Neural crest cell (in vitro differentiated cells): ENCODE measurements at regions not wholly inside any gene's neighbourhood (a gene's known extent, or its start where the extent isn't known, plus 50 kb on each side); places are given as distances from the start of the nearest gene placed in this dataset.

Experiments used
- DNase-seq: peaks from one replicate; pipeline ENCODE4 v3.0.0; 2021; ENCODE audit warnings: low read depth, mixed read lengths, low spot score
- H3K27ac Mint-ChIP-seq: one replicate; pipeline ENCODE4 v1.8.0; 2021; ENCODE audit warnings: mild to moderate bottlenecking, mixed read lengths; ENCODE audit not compliant: unreplicated experiment
- H3K27me3 Mint-ChIP-seq: 2 replicates; pipeline ENCODE4 v1.8.0; 2021; ENCODE audit warnings: low read depth, mild to moderate bottlenecking, mixed read lengths
- H3K36me3 Mint-ChIP-seq: 2 replicates; pipeline ENCODE4 v1.8.0; 2021; ENCODE audit warnings: low read depth, mild to moderate bottlenecking, mixed read lengths
- H3K4me1 Mint-ChIP-seq: 2 replicates; pipeline ENCODE4 v1.8.0; 2021; ENCODE audit warnings: mixed read lengths
- H3K4me3 Mint-ChIP-seq: one replicate; pipeline ENCODE4 v1.8.0; 2021; ENCODE audit warnings: mild to moderate bottlenecking, mixed read lengths
- H3K9me3 Mint-ChIP-seq: 2 replicates; pipeline ENCODE4 v1.8.0; 2021; ENCODE audit warnings: mixed read lengths
- TF ChIP-seq, protein P1 (sequence below): fragments of 200-600 bp; sonication (generic); conservative IDR thresholded peaks from 2 replicates; pipeline ENCODE4 v1.5.0; 2021; ENCODE audit warnings: antibody characterized with exemption, mild to moderate bottlenecking

DNA sequence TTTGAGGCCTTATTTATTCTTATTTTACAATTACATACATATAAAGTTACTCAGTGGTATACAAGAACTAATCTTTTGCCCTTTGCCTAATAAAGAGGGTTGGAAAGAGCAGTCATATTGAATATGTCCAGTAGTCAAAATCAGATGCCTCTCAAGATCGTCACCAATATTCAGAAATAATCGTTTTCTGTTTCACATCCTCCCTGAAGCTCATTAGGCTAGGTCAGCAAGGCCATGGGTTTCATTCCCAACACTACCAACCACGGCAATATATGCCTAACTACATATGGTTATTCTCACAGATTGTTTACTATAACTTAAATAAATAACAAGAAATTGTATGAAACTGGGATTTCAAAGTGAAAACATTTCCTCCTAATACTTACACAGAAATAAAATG, 167.2 kb upstream of the MANEA start:
- no peak for DNase-seq
- Mint-ChIP-seq H3K4me1 (no peaks in the 10 kb centered on the region), H3K4me3 (no peak overlapping the region), H3K27me3 (no peaks in the 10 kb centered on the region), H3K27ac (no peak overlapping the region), H3K9me3 (no peaks in the 10 kb centered on the region), H3K36me3 (no peaks in the 10 kb centered on the region)
- TF ChIP-seq, protein P1, sequence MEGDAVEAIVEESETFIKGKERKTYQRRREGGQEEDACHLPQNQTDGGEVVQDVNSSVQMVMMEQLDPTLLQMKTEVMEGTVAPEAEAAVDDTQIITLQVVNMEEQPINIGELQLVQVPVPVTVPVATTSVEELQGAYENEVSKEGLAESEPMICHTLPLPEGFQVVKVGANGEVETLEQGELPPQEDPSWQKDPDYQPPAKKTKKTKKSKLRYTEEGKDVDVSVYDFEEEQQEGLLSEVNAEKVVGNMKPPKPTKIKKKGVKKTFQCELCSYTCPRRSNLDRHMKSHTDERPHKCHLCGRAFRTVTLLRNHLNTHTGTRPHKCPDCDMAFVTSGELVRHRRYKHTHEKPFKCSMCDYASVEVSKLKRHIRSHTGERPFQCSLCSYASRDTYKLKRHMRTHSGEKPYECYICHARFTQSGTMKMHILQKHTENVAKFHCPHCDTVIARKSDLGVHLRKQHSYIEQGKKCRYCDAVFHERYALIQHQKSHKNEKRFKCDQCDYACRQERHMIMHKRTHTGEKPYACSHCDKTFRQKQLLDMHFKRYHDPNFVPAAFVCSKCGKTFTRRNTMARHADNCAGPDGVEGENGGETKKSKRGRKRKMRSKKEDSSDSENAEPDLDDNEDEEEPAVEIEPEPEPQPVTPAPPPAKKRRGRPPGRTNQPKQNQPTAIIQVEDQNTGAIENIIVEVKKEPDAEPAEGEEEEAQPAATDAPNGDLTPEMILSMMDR, result no peak

DNA sequence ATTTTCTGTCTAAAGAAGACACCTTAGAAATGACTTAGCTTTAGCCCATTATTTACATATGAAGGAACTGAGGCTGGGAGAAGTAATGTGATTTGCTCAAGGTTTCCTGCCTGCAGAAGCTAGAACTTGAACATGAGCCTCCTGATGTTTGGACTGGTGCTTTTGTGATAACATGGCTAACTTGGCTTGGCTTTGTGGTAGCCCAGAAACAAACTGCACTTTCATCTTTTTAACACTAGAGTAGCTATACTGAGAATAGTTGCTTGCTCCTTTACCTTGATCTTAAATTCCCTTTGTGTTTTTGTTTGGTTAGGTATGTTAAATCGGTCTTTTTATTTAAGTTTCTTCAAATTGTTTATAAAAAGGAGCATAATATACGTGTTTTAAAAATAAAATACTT, 163.5 kb upstream of the MANEA start:
- Mint-ChIP-seq H3K9me3 (peaks cover 2% of the 10 kb centered on the region), H3K27ac (no peak overlapping the region), H3K4me3 (no peak overlapping the region), H3K36me3 (no peaks in the 10 kb centered on the region), H3K27me3 (no peaks in the 10 kb centered on the region), H3K4me1 (peaks cover 5% of the 10 kb centered on the region)
- DNase-seq, result no peak
- TF ChIP-seq, protein P1, result no peak

- H3K9me3 Mint-ChIP-seq, result peaks cover 20% of the 10 kb centered on the region
- no peak overlapping the region for H3K4me3 Mint-ChIP-seq
- DNase-seq, result no peak
- H3K27ac Mint-ChIP-seq, result no peak overlapping the region
- H3K27me3 Mint-ChIP-seq, result no peaks in the 10 kb centered on the region
- H3K36me3 Mint-ChIP-seq, result peaks cover 8% of the 10 kb centered on the region
- TF ChIP-seq, protein P1, result no peak
- peaks cover 5% of the 10 kb centered on the region for H3K4me1 Mint-ChIP-seq
Measured at GRCh38 chr6:95417856-95418255, 159.5 kb upstream of the MANEA start.

DNA sequence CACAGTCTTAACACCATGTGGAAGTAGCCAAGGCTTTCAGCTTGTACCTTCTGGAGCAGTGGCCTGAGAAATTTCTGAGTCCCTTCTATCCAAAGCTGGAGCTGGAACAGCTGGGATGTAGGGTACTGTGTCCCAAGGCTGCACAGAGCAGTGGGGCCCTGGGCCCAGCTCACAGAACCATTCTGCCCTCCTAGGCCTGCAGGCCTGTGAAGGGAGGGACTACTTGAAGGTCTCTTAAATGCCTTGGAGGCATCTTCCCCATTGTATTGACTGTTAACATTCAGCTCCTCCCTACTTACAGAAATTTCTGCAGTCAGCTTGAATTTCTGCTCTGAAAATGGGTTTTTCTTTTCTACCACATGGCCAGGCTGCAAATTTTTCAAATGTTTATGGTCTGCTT, 156.5 kb upstream of the MANEA start:
- DNase-seq, result no peak
- TF ChIP-seq, protein P1, result no peak
- Mint-ChIP-seq H3K36me3 (peaks cover 8% of the 10 kb centered on the region), H3K4me1 (peaks cover 5% of the 10 kb centered on the region), H3K27ac (no peak overlapping the region), H3K4me3 (no peak overlapping the region), H3K9me3 (peaks cover 20% of the 10 kb centered on the region), H3K27me3 (no peaks in the 10 kb centered on the region)

GRCh38 chr6:95423331-95423730, 154.0 kb upstream of the MANEA start:
- Mint-ChIP-seq H3K4me3 (no peak overlapping the region), H3K27ac (no peak overlapping the region), H3K27me3 (no peaks in the 10 kb centered on the region), H3K9me3 (peaks cover 17% of the 10 kb centered on the region), H3K36me3 (peaks cover 8% of the 10 kb centered on the region), H3K4me1 (no peaks in the 10 kb centered on the region)
- no peak for DNase-seq
- TF ChIP-seq, protein P1, result no peak

DNA sequence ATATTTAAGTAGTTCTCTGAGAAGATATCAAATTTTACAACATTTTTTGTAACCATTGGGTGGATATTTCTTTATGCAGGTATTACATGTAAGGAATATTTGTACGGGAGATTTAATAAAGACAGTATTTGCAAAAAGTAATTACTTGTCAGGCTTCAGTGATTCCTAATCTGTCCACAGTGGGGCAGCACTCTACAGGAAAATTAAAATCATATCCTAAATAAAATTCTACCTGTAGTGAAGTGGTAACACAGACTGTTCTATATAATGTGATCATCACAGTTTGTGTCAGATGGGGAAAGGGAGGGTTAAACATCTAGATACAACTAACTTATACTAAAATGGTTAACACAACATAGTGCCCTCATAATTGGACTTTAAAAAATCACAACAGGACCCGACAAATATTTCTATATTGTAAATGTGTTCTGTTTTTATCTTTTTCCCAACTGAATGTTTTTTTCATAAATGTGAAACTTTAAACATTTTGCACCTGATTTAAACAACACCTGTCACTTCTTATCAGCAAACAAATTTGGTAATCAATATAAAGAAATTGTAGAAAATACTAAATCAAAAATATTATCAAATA, 145.6 kb upstream of the MANEA start:
- Mint-ChIP-seq H3K36me3 (no peaks in the 10 kb centered on the region), H3K4me3 (no peak overlapping the region), H3K27ac (no peak overlapping the region), H3K27me3 (peaks cover 2% of the 10 kb centered on the region), H3K4me1 (no peaks in the 10 kb centered on the region), H3K9me3 (no peaks in the 10 kb centered on the region)
- peak; percentile 41 for DNase-seq
- TF ChIP-seq, protein P1, result peak; percentile 90
